ENCODE measurements at regions not wholly inside any gene's neighbourhood (a gene's known extent, or its start where the extent isn't known, plus 50 kb on each side); places are given as distances from the start of the nearest gene placed in this dataset.

- DNase-seq = no peak
Observed at GRCh38 chr19:31089681-31090080, 259.6 kb downstream of the TSHZ3 start.

GRCh38 chr19:31085125-31085524 is 264.1 kb downstream of the TSHZ3 start:
- no peak for DNase-seq

- no peak for DNase-seq
Observed at GRCh38 chr19:31083105-31083504, 266.1 kb downstream of the TSHZ3 start.

GRCh38 chr19:31075146-31075655 is 274.0 kb downstream of the TSHZ3 start:
- no peak for DNase-seq

- no peak for DNase-seq
Observed at GRCh38 chr19:31074199-31075125, 274.8 kb downstream of the TSHZ3 start.

GRCh38 chr19:31073485-31074198 is 275.6 kb downstream of the TSHZ3 start:
- DNase-seq = no peak

GRCh38 chr19:31072451-31072850 is 276.8 kb downstream of the TSHZ3 start:
- no peak for DNase-seq

GRCh38 chr19:31071136-31071855 is 277.9 kb downstream of the TSHZ3 start:
- no peak for DNase-seq

GRCh38 chr19:31070146-31071065 is 278.8 kb downstream of the TSHZ3 start:
- DNase-seq = peak; percentile 1

- no peak for DNase-seq
Observed at GRCh38 chr19:31068268-31068667, 281.0 kb downstream of the TSHZ3 start.

GRCh38 chr19:31066385-31066784 is 282.9 kb downstream of the TSHZ3 start:
- peak; percentile 66 for DNase-seq

GRCh38 chr19:31064491-31064890 is 284.7 kb downstream of the TSHZ3 start:
- DNase-seq = no peak

GRCh38 chr19:31058676-31059340 is 290.4 kb downstream of the TSHZ3 start:
- no peak for DNase-seq

- DNase-seq = no peak
Observed at GRCh38 chr19:31057476-31057875, 291.8 kb downstream of the TSHZ3 start.

GRCh38 chr19:31055454-31055853 is 293.8 kb downstream of the TSHZ3 start:
- DNase-seq = no peak

- peak; percentile 90 for DNase-seq
Observed at GRCh38 chr19:31054430-31054829, 294.8 kb downstream of the TSHZ3 start.

- no peak for DNase-seq
Observed at GRCh38 chr19:31049431-31049830, 299.8 kb downstream of the TSHZ3 start.

- DNase-seq = no peak
Observed at GRCh38 chr19:31046024-31046423, 303.2 kb downstream of the TSHZ3 start.

GRCh38 chr19:31041461-31041860 is 307.8 kb downstream of the TSHZ3 start:
- DNase-seq = no peak

- no peak for DNase-seq
Observed at GRCh38 chr19:31039151-31039550, 310.1 kb downstream of the TSHZ3 start.

- no peak for DNase-seq
Observed at GRCh38 chr19:31037286-31037980, 311.8 kb downstream of the TSHZ3 start.

All from islet precursor cell (in vitro differentiated cells).